ENCODE measurements at regions not wholly inside any gene's neighbourhood (a gene's known extent, or its start where the extent isn't known, plus 50 kb on each side); places are given as distances from the start of the nearest gene placed in this dataset.
"Not testable (repeated sequence)": the region's sequence is repeated elsewhere in the genome, so short reads cannot be mapped to it uniquely, and the experiment has no call there.

DNA sequence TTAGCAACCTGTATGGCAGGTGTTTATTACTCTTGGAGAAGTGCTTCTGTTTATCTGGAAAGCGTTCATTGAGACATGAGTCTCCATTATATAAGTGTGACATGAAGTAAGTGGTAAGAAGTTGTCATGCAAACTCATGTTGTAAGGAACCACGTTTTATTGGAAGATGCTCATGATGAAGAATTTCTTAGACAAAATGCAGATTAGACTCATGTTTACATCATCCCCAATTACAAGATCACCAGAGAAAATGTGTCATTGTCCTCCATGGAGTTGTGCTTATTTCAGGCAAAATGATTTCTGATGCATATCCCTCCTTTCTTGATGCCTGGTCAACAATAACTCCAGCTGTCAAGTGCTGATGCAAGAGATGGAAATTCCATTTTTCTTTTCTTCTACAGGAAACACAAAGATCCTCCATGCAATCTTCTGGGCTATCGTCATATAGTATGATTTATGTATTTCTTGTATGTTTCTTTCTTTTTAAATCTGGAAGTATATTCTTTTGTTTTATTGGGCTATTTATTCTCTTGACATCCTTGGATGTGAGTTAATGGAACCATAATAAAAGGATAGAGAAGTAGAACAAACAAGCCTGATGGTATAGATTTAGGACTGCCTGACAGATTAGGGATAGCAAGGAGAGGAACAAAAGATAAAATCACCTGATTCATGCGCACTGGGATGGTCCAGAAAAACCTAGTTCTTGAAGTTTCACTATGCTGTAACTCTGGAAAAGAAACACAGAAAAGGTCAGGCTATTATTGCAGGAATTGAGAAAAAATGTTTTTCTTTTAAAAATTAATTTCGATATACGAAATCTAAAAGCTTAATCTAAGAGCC lies 50.7 kb upstream of the DIAPH3 start:
- DNase-seq, result no peak

DNA sequence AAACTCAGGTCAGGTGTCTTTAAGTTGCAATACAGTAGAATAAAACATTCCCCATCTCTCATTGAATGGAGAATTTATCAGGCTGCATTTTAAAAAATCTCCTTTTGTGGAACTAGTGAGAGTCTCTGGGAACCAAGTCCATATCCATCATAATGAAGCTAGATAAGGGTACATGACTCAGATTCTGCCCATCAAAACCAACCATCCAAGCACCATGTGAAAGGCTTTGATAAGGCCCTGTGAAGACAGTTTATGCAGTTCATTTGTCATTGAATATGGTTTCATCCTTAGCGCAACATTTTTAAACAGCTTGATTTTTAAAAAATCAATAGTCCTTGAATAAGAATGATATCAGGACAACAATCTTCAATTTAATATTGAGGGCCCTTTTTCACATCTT lies 56.3 kb upstream of the DIAPH3 start:
- no peak for DNase-seq

DNA sequence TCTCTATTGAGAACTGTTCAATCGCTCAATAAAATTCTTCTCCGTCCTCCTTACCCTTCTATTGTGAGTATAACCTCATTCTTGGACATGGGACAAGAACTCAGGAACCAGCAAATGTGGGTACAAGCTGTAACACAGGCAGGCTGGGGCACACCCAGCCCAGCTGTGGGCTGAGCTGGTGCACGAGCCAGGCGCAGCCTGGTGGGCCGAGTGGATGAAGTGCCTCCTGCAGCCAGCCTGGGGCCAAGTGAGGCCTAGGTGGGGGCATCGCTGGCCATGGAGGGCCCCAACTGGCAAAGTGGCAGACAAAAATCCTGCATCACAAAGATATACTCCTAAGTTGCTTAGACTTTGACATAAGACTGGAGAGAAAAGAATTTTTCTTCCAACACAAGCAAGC lies 57.9 kb upstream of the DIAPH3 start:
- DNase-seq, result no peak

DNA sequence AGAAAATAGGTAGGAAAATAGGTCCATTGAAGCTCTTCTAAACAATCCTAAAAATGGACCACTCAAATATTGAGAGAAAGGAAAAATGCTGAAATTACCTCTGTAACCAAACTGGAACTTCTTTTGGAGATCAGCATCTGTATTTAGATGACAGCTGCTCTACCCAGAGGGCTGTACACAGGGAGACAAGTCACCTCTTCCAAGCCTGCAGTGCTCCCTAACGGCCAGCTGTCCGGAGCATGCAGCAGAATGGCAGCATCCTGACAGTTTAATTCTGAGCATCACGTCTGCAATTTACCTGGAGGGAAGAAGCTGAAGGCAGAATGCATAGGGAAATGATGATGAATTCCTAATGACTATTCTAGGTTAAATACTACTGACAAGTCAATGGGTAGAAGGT lies 62.8 kb upstream of the DIAPH3 start:
- no peak for DNase-seq

DNA sequence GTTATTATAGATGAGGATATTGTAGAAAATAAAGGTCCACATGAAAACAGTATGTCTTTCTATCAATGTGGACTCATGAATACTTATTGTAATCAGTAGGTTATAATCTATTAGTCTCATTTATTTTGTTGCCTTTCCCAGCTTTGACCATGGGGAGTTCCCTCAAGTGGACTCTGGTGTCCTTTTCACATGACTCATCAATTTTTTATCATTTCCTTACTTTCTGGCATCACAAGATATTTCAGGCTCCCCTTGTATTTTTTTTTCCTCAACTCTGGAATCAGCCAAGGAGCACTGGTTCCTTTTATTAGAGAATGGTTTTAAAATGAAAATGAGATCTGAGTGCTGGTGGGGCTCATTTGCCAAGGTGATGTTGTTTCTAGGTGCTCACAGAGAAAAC lies 63.4 kb upstream of the DIAPH3 start:
- no peak for DNase-seq

DNA sequence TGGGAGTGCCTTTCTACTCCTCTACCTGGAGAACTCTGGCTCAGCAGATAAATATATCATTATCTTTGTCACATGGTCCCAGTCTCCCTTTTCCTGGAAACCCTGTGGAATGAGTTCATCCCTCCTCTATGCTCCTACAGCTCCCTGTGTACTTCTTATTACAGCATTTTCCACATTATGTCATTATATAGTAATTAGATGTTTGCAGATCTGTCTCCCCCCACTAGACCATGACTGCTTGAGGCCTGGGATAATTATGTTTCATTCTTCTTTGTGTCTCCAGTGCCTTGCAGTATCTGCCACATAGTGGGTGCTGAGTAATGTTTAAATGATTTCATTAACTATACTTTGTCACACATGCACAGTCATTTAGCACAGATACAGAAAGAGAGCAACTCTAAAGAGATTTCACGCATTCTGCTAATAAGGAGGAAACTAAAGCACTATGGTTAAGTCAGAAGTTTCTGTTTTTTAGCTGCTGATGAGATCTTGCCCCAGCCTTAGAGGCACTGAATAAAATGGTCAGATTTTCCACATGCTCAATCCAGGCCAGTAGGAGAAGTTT lies 66.1 kb upstream of the DIAPH3 start:
- DNase-seq, result no peak

GRCh38 chr13:60230593-60230992 lies 66.9 kb upstream of the DIAPH3 start:
- peak in 2 of 58 donors; percentile 4 to 33 for DNase-seq

DNA sequence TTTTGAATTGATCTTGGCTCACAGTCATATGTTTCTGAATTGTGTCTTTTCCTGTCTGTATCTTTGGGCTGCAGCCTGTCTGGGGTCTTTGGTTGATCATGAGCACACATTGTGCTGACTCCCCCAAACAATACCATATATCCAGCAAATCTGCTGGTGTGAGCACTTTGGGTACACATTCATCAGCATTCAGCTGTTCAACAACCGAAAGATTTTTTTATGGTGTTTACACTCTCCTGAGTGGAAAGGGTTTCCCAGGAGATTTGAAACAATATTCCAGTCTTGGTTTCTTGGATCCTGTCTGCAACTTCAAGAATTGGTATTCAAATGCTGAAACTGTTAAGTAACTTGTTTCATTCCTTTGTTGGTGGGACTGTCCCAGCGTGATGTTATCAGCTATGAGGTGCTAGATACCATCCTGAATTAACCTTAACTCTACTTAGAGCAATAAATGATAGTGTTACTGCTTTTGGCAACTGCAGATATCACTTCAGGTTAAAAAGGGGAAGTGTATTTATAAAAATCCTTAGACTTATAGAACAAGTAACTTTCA lies 78.4 kb upstream of the DIAPH3 start:
- no peak for DNase-seq

- DNase-seq, result no peak
These were observed 80.7 kb upstream of the DIAPH3 start for GRCh38 chr13:60244381-60244780.

GRCh38 chr13:60251419-60251818 lies 87.7 kb upstream of the DIAPH3 start:
- not testable (repeated sequence) for DNase-seq

- no peak for DNase-seq
These were observed 94.6 kb upstream of the DIAPH3 start for GRCh38 chr13:60258349-60258748.

GRCh38 chr13:60260440-60260839 lies 96.7 kb upstream of the DIAPH3 start:
- DNase-seq, result no peak

DNA sequence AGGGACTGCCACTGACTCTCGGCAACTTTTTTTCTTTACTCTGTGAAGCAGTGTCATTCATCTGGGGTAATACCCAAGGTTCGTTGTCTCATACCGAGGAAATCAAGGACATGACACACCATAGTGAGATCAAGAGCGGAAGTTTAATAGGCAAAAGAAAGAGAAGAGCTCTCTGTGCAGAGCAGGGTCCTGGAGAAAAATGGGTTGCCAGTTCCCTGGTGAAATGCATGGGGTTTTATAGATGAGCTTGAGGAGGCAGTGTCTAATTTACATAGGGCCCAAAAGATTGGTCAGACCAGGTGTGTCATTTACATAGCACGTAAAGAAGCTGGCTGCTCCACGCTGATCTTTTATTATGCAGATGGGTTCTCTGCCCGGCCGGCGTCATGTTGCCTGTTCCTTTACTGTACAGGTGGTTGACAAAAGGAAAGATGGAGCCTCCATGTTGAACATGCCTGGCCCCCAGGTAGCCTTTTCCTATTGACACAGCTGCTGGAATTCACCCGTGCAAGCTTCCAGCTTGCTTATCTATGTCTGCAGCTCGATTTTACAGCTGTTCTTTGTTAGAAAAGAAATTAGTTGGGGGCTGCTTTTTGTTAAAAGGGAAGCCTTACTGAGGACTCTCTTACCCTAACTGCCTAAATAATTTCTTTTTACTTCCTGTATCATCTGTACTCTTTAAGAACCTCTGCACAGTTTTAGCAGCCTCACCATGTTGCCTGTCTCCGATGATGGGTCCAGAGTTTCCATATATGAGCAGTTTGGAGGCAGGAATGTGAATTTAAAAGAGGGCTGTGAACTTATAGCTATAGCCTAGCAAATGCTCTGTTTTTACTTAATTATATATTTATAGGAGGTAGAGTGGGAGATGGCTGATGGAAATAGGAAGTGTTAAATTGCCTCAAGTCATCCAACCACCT lies 98.0 kb upstream of the DIAPH3 start:
- no peak for DNase-seq

DNA sequence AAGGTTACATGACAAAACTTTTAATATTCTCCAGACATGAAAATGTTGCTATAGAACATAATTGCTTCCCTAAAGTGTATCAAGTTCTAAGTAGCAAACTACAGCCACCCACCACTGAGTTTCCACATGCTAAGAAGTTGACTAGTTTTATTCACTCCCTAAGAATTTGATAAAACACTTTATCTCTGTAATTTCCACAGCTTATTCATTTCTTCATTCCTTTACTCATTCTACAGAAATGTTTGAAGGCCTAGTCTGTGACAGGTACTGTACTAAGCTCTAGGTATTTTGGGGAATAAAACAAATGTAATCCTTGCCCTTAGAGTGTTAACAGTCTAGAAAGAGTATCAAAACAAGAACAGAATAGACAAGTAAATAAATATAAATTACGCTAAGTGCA lies 101.8 kb upstream of the DIAPH3 start:
- DNase-seq, result no peak

GRCh38 chr13:60267498-60268202 lies 103.9 kb upstream of the DIAPH3 start:
- DNase-seq, result peak in 1 of 58 donors; percentile 2

DNA sequence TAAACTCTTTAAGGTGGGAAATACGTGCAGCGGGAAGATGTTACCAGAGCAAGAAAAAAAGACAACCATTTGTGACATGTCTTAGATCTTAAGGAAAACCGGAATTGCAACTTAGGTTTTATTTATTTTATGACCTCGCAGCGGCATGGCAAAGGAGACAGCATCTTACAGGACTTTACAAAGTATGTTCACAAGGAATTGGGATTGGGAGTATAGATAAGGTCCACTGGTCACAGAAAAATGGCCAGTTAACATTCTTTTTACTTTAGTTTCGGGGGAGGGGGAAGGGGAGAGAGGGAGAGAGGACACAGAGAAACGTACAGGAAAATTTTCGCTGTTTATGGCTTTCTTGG lies 104.5 kb upstream of the DIAPH3 start:
- no peak for DNase-seq

DNA sequence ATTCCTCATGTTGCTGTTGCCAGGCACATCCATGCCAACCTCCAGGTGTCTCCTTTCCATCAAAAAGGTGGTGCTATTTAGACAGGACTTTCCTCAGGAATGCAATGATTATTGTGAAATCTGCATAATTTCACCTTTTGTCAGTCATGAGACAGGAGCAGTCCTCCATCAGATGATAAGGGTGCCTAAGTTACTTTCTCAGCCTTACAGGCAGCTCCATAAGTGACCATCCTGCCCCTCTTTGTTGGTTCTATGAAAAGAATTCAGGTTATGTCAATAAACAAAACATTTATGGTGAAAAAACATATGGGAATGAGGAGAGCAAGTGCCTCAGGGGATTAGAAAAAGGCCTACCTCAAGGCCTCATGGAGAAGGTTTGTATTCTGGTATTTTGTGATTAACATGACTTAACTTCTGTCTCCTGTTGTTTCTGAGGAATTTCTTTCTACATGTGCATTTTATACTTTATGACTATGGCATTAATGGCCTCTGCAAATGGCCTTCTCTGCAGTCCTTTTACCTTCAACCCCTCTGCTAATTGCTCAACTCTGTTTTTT lies 110.3 kb upstream of the DIAPH3 start:
- no peak for DNase-seq

- no peak for DNase-seq
These were observed 110.9 kb upstream of the DIAPH3 start for GRCh38 chr13:60274655-60275054.

- DNase-seq, result no peak
These were observed 111.5 kb upstream of the DIAPH3 start for GRCh38 chr13:60275208-60275607.

DNA sequence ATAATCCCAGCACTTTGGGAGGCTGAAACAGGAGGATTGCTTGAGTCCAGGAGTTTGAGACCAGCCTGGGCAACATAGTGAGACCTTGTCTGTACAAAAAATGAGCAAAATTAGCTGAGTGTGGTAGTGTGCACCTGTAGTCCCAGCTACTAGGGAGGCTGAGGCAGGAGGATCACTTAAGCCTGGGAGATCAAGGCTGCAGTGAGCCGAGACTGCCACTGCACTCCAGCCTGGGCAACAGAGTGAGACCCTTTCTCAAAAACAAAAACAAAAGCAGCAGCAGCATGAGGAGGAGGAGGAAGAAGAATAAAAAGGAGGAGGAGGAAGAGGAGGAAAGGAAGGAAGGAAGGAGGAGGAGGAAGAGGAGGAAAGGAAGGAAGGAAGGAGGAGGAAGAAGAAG lies 116.5 kb upstream of the TDRD3 start:
- not testable (repeated sequence) for DNase-seq

DNA sequence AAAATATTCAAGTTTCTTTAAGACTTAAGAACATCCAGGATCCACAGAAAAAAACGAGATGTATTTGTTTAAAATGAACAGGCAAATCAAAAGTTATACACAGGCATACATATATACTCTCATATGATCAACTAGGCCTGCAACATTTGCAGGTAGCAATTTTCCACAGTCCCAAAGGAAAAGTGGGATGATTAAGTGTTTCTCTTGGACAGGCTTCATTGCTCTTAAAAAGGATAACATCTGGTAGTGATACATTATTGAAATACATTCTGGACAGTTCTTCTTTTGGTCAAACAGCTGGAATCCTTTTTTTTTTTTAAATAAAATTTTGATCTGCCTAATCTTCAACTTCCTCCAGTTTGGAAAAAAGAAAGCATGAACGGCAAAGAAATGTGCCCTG lies 114.8 kb upstream of the TDRD3 start:
- DNase-seq, result no peak

Data from anterior cingulate cortex (tissue), 58 donors.